Breast epithelium (tissue), 4 donors: ENCODE measurements at regions not wholly inside any gene's neighbourhood (a gene's known extent, or its start where the extent isn't known, plus 50 kb on each side); places are given as distances from the start of the nearest gene placed in this dataset.
"Not testable (repeated sequence)": the region's sequence is repeated elsewhere in the genome, so short reads cannot be mapped to it uniquely, and the experiment has no call there.

ENCODE experiments used
- DNase-seq, 2 donors: peaks; one replicate each; pipeline ENCODE4 v3.0.0-alpha.2; 2019; ENCODE audit warnings: low spot score in 2 of 2
- H3K27ac ChIP-seq, 2 donors: fragments of 200-600 bp; sonication (generic) in 1 of 2; one replicate each; pipeline ENCODE4 v1.5.1; 2016 to 2019; ENCODE audit warnings: mild to moderate bottlenecking in 1 of 2
- H3K27me3 ChIP-seq, 2 donors: fragments of 200-600 bp; sonication (generic) in 1 of 2; one replicate each; pipeline versions ENCODE4 v1.5.1 to v1.6.0; 2017 to 2019; ENCODE audit warnings: control low read depth in 1 of 2, mild to moderate bottlenecking in 1 of 2
- H3K36me3 ChIP-seq: fragments of 200-600 bp; one replicate; pipeline ENCODE4 v1.5.1; 2019
- H3K4me1 ChIP-seq, 2 donors: fragments of 200-600 bp; sonication (generic); one replicate each; pipeline ENCODE4 v1.5.1; 2016 to 2019; ENCODE audit warnings: control low read depth in 1 of 2
- H3K4me3 ChIP-seq, 3 donors: fragments of 200-600 bp; sonication (generic); 1 replicate in 2 of 3; 2 replicates in 1 of 3; pipeline ENCODE4 v1.5.1; 2016 to 2019; ENCODE audit warnings: mild to moderate bottlenecking in 3 of 3, moderate library complexity in 2 of 3
- H3K9me3 ChIP-seq, 2 donors: fragments of 200-600 bp; sonication (generic) in 1 of 2; one replicate each; pipeline ENCODE4 v1.5.1; 2016 to 2019; ENCODE audit warnings: control low read depth in 1 of 2
- CTCF ChIP-seq, 3 donors: fragments of 450-650 bp; IDR thresholded peaks; one replicate each; pipeline ENCODE4 v1.5.1; 2016 to 2017; ENCODE audit warnings: antibody characterized with exemption in 3 of 3, mild to moderate bottlenecking in 3 of 3, moderate library complexity in 3 of 3
- POLR2A ChIP-seq: fragments of 450-650 bp; IDR thresholded peaks from one replicate; pipeline ENCODE4 v1.6.1; 2016; ENCODE audit warnings: antibody characterized with exemption, mild to moderate bottlenecking, moderate library complexity
- POLR2AphosphoS5 ChIP-seq, 3 donors: sonication (generic); formaldehyde crosslinking; IDR thresholded peaks; one replicate each; pipeline ENCODE4 v1.6.1; 2017; ENCODE audit warnings: antibody characterized with exemption in 3 of 3
- intact Hi-C: fragments of 100-400 bp; cut with DNase I; formaldehyde crosslinking; loops from one replicate; pipeline ENCODE4 v1.15.1; 2023; ENCODE audit warnings: low total_unique reads

- not testable (repeated sequence) for H3K4me1 ChIP-seq, H3K27ac ChIP-seq, H3K36me3 ChIP-seq, H3K4me3 ChIP-seq, DNase-seq, H3K9me3 ChIP-seq, H3K27me3 ChIP-seq
- intact Hi-C loops, result loop anchor here (5.0 kb wide), 1 partner anchor 179 kb away; no protein-coding TSS in a partner anchor
Observed at GRCh38 chr10:11403646-11404045, 207.8 kb downstream of the USP6NL start.

GRCh38 chr10:11403116-11403515 lies 208.3 kb downstream of the USP6NL start:
- Histone ChIP-seq H3K4me3 (no peak overlapping the region), H3K27ac (no peak overlapping the region), H3K9me3 (peaks cover 0 to under 1% of the 10 kb centered on the region in 2 donors), H3K36me3 (no peaks in the 10 kb centered on the region), H3K27me3 (no peaks in the 10 kb centered on the region), H3K4me1 (no peaks in the 10 kb centered on the region)
- intact Hi-C loops, result loop anchor here (5.0 kb wide), 1 partner anchor 179 kb away; no protein-coding TSS in a partner anchor
- TF ChIP-seq POLR2AphosphoS5 (IDR thresholded peaks at IDR 0.05), result no peak
- no peak for TF ChIP-seq POLR2A
- TF ChIP-seq CTCF (IDR thresholded peaks at IDR 0.05), result no peak
- DNase-seq, result no peak

- Histone ChIP-seq H3K27me3 (no peaks in the 10 kb centered on the region), H3K4me3 (no peak overlapping the region), H3K9me3 (peaks cover 0 to 4% of the 10 kb centered on the region in 2 donors), H3K36me3 (no peaks in the 10 kb centered on the region), H3K4me1 (no peaks in the 10 kb centered on the region), H3K27ac (no peak overlapping the region)
- intact Hi-C loops, result loop anchor here (5.0 kb wide), 1 partner anchor 180 kb away; no protein-coding TSS in a partner anchor
- TF ChIP-seq POLR2A, result no peak
- TF ChIP-seq POLR2AphosphoS5 (IDR thresholded peaks at IDR 0.05), result no peak
- TF ChIP-seq CTCF (IDR thresholded peaks at IDR 0.05), result no peak
- no peak for DNase-seq
Observed at GRCh38 chr10:11402392-11402791, 209.1 kb downstream of the USP6NL start.

- no peak for DNase-seq
- H3K4me3 ChIP-seq, result no peak overlapping the region
- H3K4me1 ChIP-seq, result no peaks in the 10 kb centered on the region
- H3K27ac ChIP-seq, result no peak overlapping the region
- no peaks in the 10 kb centered on the region for H3K36me3 ChIP-seq
- no peak for TF ChIP-seq POLR2A
- no peak for TF ChIP-seq POLR2AphosphoS5 (IDR thresholded peaks at IDR 0.05)
- no peak for TF ChIP-seq CTCF (IDR thresholded peaks at IDR 0.05)
- H3K9me3 ChIP-seq, result peaks cover 0 to 4% of the 10 kb centered on the region in 2 donors
- no peaks in the 10 kb centered on the region for H3K27me3 ChIP-seq
- intact Hi-C loops, result loop anchor here (5.0 kb wide), 1 partner anchor 181 kb away; no protein-coding TSS in a partner anchor
Observed at GRCh38 chr10:11401264-11402235, 209.9 kb downstream of the USP6NL start.

GRCh38 chr10:11397980-11398580 lies 213.4 kb downstream of the USP6NL start:
- intact Hi-C loops, result no loop called here
- TF ChIP-seq POLR2AphosphoS5 (IDR thresholded peaks at IDR 0.05) (no peak), POLR2A (no peak), CTCF (IDR thresholded peaks at IDR 0.05) (no peak)
- H3K27me3 ChIP-seq, result no peaks in the 10 kb centered on the region
- H3K36me3 ChIP-seq, result no peaks in the 10 kb centered on the region
- H3K27ac ChIP-seq, result no peak overlapping the region
- H3K9me3 ChIP-seq, result peaks cover 0 to 4% of the 10 kb centered on the region in 2 donors
- peak in 1 of 2 donors; percentile 20 for DNase-seq
- no peaks in the 10 kb centered on the region for H3K4me1 ChIP-seq
- no peak overlapping the region for H3K4me3 ChIP-seq
